ENCODE measurements at regions not wholly inside any gene's neighbourhood (a gene's known extent, or its start where the extent isn't known, plus 50 kb on each side); places are given as distances from the start of the nearest gene placed in this dataset.

DNA sequence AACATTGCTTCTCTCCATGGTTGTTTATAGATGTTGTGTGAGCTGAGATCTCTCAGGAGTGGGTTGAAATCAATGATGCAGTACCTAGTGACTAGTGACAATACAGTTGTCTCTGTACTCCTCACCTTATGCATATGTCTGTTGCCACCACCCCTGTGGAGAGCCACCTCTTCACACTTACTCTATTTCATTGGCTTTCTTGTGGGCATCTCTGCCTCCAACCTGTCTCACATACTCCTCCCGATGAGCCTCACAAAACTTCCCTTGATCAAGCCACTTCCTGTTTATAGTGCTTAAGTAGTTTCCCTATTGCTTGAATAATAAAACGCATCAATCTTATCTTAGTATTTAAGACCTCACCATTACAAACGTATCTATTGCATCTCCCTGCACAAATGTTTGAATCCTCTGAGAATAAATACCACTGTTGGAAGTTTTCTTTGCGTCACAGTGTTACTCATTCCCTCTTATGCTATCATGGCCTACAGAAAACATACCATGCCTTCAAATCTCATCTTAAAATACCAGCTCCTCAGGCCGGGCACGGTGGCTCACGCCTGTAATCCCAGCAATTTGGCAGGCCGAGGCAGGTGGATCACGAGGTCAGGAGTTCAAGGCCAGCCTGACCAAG, 54.7 kb upstream of the GREM2 start:
- no peak overlapping the region for H3K9ac ChIP-seq (ENCODE audit: low read length)
- H3K27ac ChIP-seq (ENCODE audit: low read depth, low read length), result no peak overlapping the region
- no peak overlapping the region for H3K4me3 ChIP-seq (ENCODE audit: low read depth in 1 of 2, low read length in 2 of 2)
- no peaks in the 10 kb centered on the region for H3K4me1 ChIP-seq (ENCODE audit: insufficient read depth, low read length)
- H3K9me3 ChIP-seq (ENCODE audit: low read length), result no peaks in the 10 kb centered on the region
- no peaks in the 10 kb centered on the region for H3K36me3 ChIP-seq (ENCODE audit: insufficient read depth, low read length)
- no peaks in the 10 kb centered on the region for H3K27me3 ChIP-seq (ENCODE audit: control insufficient read depth in 1 of 2, insufficient read depth in 2 of 2, low read length in 2 of 2)

DNA sequence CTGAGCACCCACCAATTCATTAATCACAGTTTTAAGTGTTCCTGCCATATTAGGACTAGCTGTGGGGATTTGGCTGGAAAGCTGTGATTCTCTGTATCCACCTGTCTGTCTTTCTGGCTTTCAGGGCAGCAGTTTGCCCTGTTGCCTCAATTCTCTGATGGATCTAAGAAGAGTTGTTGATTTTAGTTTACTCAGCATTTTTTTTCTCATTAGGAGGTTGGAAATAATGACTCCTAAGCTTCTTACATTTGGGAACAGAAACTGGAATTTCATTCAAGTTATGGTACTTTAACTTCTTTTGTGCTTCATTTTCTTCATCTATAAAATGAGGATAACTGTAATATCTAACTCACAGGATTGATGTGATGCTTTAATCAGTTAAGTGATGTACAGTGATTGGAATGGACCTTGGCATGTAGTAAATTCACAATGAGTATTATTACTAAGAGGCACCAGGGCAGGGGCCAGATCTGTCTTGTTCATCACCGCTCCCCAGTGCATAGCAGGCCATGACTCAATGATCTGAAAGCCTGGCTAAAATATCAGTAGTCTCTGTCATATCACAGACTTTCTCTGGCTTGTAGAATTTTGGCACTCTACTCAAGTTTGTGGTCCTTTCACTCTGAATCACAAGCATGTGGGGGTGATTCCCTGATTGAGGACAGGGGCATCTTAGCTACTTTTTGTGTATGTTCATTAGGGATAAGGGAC, 51.4 kb upstream of the GREM2 start:
- no peaks in the 10 kb centered on the region for H3K27me3 ChIP-seq (ENCODE audit: control insufficient read depth in 1 of 2, insufficient read depth in 2 of 2, low read length in 2 of 2)
- H3K36me3 ChIP-seq (ENCODE audit: insufficient read depth, low read length), result no peaks in the 10 kb centered on the region
- no peaks in the 10 kb centered on the region for H3K9me3 ChIP-seq (ENCODE audit: low read length)
- no peak overlapping the region for H3K27ac ChIP-seq (ENCODE audit: low read depth, low read length)
- no peak overlapping the region for H3K4me3 ChIP-seq (ENCODE audit: low read depth in 1 of 2, low read length in 2 of 2)
- no peak overlapping the region for H3K9ac ChIP-seq (ENCODE audit: low read length)
- H3K4me1 ChIP-seq (ENCODE audit: insufficient read depth, low read length), result no peaks in the 10 kb centered on the region
